ENCODE measurements at regions not wholly inside any gene's neighbourhood (a gene's known extent, or its start where the extent isn't known, plus 50 kb on each side); places are given as distances from the start of the nearest gene placed in this dataset.

- no peak for DNase-seq
These were observed 407.1 kb downstream of the LMO4 start for GRCh38 chr1:87735750-87736149.

GRCh38 chr1:87739141-87739540, 410.5 kb downstream of the LMO4 start:
- DNase-seq = no peak

GRCh38 chr1:87739704-87740103, 411.0 kb downstream of the LMO4 start:
- no peak for DNase-seq

- no peak for DNase-seq
These were observed 414.6 kb downstream of the LMO4 start for GRCh38 chr1:87743256-87743655.

- no peak for DNase-seq
These were observed 415.4 kb downstream of the LMO4 start for GRCh38 chr1:87744056-87744455.

GRCh38 chr1:87744763-87745162, 416.1 kb downstream of the LMO4 start:
- no peak for DNase-seq

GRCh38 chr1:87753366-87753765, 424.7 kb downstream of the LMO4 start:
- DNase-seq = no peak

GRCh38 chr1:87754139-87754538, 425.5 kb downstream of the LMO4 start:
- no peak for DNase-seq

- no peak for DNase-seq
These were observed 429.0 kb downstream of the LMO4 start for GRCh38 chr1:87757676-87758075.

GRCh38 chr1:87759421-87760087, 430.9 kb downstream of the LMO4 start:
- DNase-seq = no peak

GRCh38 chr1:87760155-87760554, 431.5 kb downstream of the LMO4 start:
- no peak for DNase-seq

GRCh38 chr1:87760654-87761053, 432.0 kb downstream of the LMO4 start:
- no peak for DNase-seq

GRCh38 chr1:87763483-87763882, 434.8 kb downstream of the LMO4 start:
- no peak for DNase-seq

GRCh38 chr1:87765057-87765680, 436.5 kb downstream of the LMO4 start:
- DNase-seq = no peak

- no peak for DNase-seq
These were observed 437.0 kb downstream of the LMO4 start for GRCh38 chr1:87765681-87766070.

- no peak for DNase-seq
These were observed 438.1 kb downstream of the LMO4 start for GRCh38 chr1:87766737-87767136.

GRCh38 chr1:87778896-87779295, 450.2 kb downstream of the LMO4 start:
- DNase-seq = no peak

GRCh38 chr1:87781554-87781953, 452.9 kb downstream of the LMO4 start:
- DNase-seq = peak in 1 of 2 experiments; percentile 19

- no peak for DNase-seq
These were observed 454.6 kb downstream of the LMO4 start for GRCh38 chr1:87783315-87783714.

GRCh38 chr1:87785386-87785785, 456.7 kb downstream of the LMO4 start:
- no peak for DNase-seq

GRCh38 chr1:87786229-87786628, 457.5 kb downstream of the LMO4 start:
- no peak for DNase-seq

GRCh38 chr1:87786861-87787545, 458.3 kb downstream of the LMO4 start:
- no peak for DNase-seq

GRCh38 chr1:87787551-87787950, 458.9 kb downstream of the LMO4 start:
- no peak for DNase-seq

- no peak for DNase-seq
These were observed 462.1 kb downstream of the LMO4 start for GRCh38 chr1:87790756-87791155.
